K562 (cell line): ENCODE measurements at regions not wholly inside any gene's neighbourhood (a gene's known extent, or its start where the extent isn't known, plus 50 kb on each side); places are given as distances from the start of the nearest gene placed in this dataset.

ENCODE experiments used
- ATAC-seq: fragments of 200-7000 bp; cut with Tn5 transposase; 3 replicates; pipeline ENCODE4 v1.9.1; 2020; ENCODE audit warnings: moderate library complexity
- BruUV-seq: library from RNA; stranded (reverse); fragments of 400-500 nt; replicated peaks from 2 replicates; lab custom pipeline; 2021; lab: Mats Ljungman, UMichigan
- CTCF ChIA-PET: fragments of 300-600 bp; formaldehyde crosslinking; extraction: SDS; loops from one replicate; lab custom pipeline; 2021; ENCODE audit warnings: low intra/inter-chr PET ratio; lab: Yijun Ruan, JAX
- POLR2A ChIA-PET: fragments of 300-600, 350-650 bp; sonication (Branson Sonifier 250); formaldehyde crosslinking; extraction: SDS; loops from one replicate; lab custom pipeline; 2021; ENCODE audit warnings: antibody characterized with exemption, inconsistent platforms; lab: Yijun Ruan, JAX
- DNase-seq, 4 experiments: peaks; one replicate each; pipeline versions ENCODE4 v3.0.0 to v3.0.0-alpha.2; 2011 to 2018; ENCODE audit warnings: low spot score in 3 of 4, mixed read lengths in 3 of 4; ENCODE audit errors: extremely low read depth in 1 of 4
- FAIRE-seq: peaks from 2 replicates; lab custom pipeline; 2011; peaks lifted over from hg19 to GRCh38; lab: Jason Lieb, UNC
- H2AFZ ChIP-seq: 2 replicates; pipeline ENCODE4 v1.6.0; 2011; ENCODE audit warnings: low read depth, low read length, control low read depth, inconsistent platforms
- H3K27ac ChIP-seq: fragments of 200-600 bp; 3 replicates; pipeline ENCODE4 v1.8.0; 2011; ENCODE audit warnings: low read depth, mild to moderate bottlenecking, control low read depth, inconsistent platforms, low read length, moderate library complexity, mixed read lengths; ENCODE audit errors: extremely low read depth
- H3K27me3 ChIP-seq, 2 experiments: fragments of 300-600 bp in 1 of 2; 2 replicates in 1 of 2; 3 replicates in 1 of 2; pipeline versions ENCODE4 v1.6.0 to v1.8.0; 2011; ENCODE audit warnings: inconsistent platforms in 2 of 2, low read length in 2 of 2, mild to moderate bottlenecking in 1 of 2, mixed read lengths in 1 of 2, moderate library complexity in 1 of 2; ENCODE audit not compliant: control insufficient read depth in 2 of 2, insufficient read depth in 2 of 2
- H3K36me3 ChIP-seq: fragments of 300-600 bp; 3 replicates; pipeline ENCODE4 v1.8.0; 2011; ENCODE audit warnings: mild to moderate bottlenecking, low read length, inconsistent platforms; ENCODE audit not compliant: control insufficient read depth, insufficient read depth
- H3K4me1 ChIP-seq, 2 experiments: fragments of 200-600 bp in 1 of 2; replicated peaks in 1 of 2; 2 replicates in 1 of 2; 3 replicates in 1 of 2; pipeline versions ENCODE4 v1.5.1 to v1.8.0; 2011; ENCODE audit warnings: inconsistent platforms in 2 of 2, low read length in 2 of 2, mild to moderate bottlenecking in 1 of 2, mixed read lengths in 1 of 2, moderate library complexity in 1 of 2; ENCODE audit not compliant: control insufficient read depth in 2 of 2, insufficient read depth in 2 of 2
- H3K4me2 ChIP-seq: 2 replicates; pipeline ENCODE4 v1.6.1; 2011; ENCODE audit warnings: low read length, control low read depth, inconsistent platforms, mixed read lengths; ENCODE audit not compliant: insufficient read depth
- H3K4me3 ChIP-seq: fragments of 200-600 bp; sonication (generic), shearing (Covaris generic); 2 replicates; pipeline ENCODE4 v1.5.1; 2016; ENCODE audit warnings: control low read depth, inconsistent platforms
- H3K79me2 ChIP-seq: fragments of 200-600 bp; 3 replicates; pipeline ENCODE4 v1.8.0; 2011; ENCODE audit warnings: low read length, inconsistent platforms; ENCODE audit not compliant: control insufficient read depth, insufficient read depth
- H3K9ac ChIP-seq, 2 experiments: 2 replicates each; pipeline versions ENCODE4 v1.6.0 to v1.6.1; 2011; ENCODE audit warnings: low read depth in 2 of 2, low read length in 2 of 2, control low read depth in 1 of 2, inconsistent platforms in 1 of 2, mild to moderate bottlenecking in 1 of 2, mixed read lengths in 1 of 2; ENCODE audit not compliant: insufficient read depth in 1 of 2
- H3K9me1 ChIP-seq: one replicate; pipeline ENCODE4 v1.6.0; 2011; ENCODE audit warnings: inconsistent platforms, mild to moderate bottlenecking, low read length, moderate library complexity; ENCODE audit not compliant: control insufficient read depth, insufficient read depth
- H3K9me3 ChIP-seq: replicated peaks from 2 replicates; pipeline ENCODE4 v1.5.1; 2011; ENCODE audit warnings: low read depth, low read length, inconsistent platforms; ENCODE audit not compliant: control insufficient read depth, insufficient read depth
- H4K20me1 ChIP-seq: replicated peaks from 2 replicates; pipeline ENCODE4 v1.6.1; 2011; ENCODE audit warnings: low read length, inconsistent platforms, mixed read lengths; ENCODE audit not compliant: control insufficient read depth, insufficient read depth
- ARID4B ChIP-seq: sonication (generic); formaldehyde crosslinking; IDR thresholded peaks from 2 replicates; pipeline ENCODE4 v1.8.0; 2022; ENCODE audit warnings: mild to moderate bottlenecking, missing genetic modification reagents
- C11orf30 ChIP-seq: fragments of 450-650 bp; IDR thresholded peaks from 2 replicates; pipeline ENCODE4 v1.6.1; 2016; ENCODE audit warnings: low read depth, mild to moderate bottlenecking
- ZNF282 ChIP-seq: sonication (generic); formaldehyde crosslinking; IDR thresholded peaks from 2 replicates; pipeline ENCODE4 v1.8.1; 2023; ENCODE audit warnings: missing genetic modification reagents
- WGBS: fragments of 100-300 bp; shearing (Covaris generic); methylation state at CpG from one replicate; pipeline ENCODE4 v1.1.6; 2016; ENCODE audit warnings: low coverage, mixed read lengths; ENCODE audit not compliant: insufficient coverage; ENCODE audit errors: missing lambda C conversion rate; 5-methylcytosine and 5-hydroxymethylcytosine counted together
- in situ Hi-C: fragments of 300-500 bp; cut with MboI; formaldehyde crosslinking; loops from 4 replicates; pipeline ENCODE4 v1.15.0; 2018; ENCODE audit warnings: inconsistent platforms, mixed read lengths
- intact Hi-C: fragments of 100-400 bp; cut with micrococcal nuclease; formaldehyde crosslinking; loops from 2 replicates; pipeline ENCODE4 v1.14.2; 2022

- DNase-seq = no peak
- no peak overlapping the region for H2AFZ ChIP-seq
- peaks cover 20 to 46% of the 10 kb centered on the region in 2 experiments for H3K27me3 ChIP-seq
- ATAC-seq = no peak
- no peaks in the 10 kb centered on the region for H3K79me2 ChIP-seq
- intact Hi-C loops (no loop called here), in situ Hi-C loops (no loop called here)
- H3K9me1 ChIP-seq = no peaks in the 10 kb centered on the region
- H4K20me1 ChIP-seq = no peaks in the 10 kb centered on the region
- H3K9me3 ChIP-seq = no peaks in the 10 kb centered on the region
- no TSS peak for BruUV-seq
- no peak overlapping the region for H3K27ac ChIP-seq
- no peaks in the 10 kb centered on the region for H3K36me3 ChIP-seq
- no peak for TF ChIP-seq C11orf30
- no peak for TF ChIP-seq ZNF282 (CRISPR knock-in tag)
- no peak for TF ChIP-seq ARID4B (CRISPR knock-in tag)
- H3K9ac ChIP-seq = no peak overlapping the region
- FAIRE-seq = no peak
- H3K4me1 ChIP-seq = no peaks in the 10 kb centered on the region
- WGBS = 1% methylated on average over 6 of the region's 6 CpGs
- POLR2A ChIA-PET = no interaction called here
- no peak overlapping the region for H3K4me3 ChIP-seq
- no peak overlapping the region for H3K4me2 ChIP-seq
- CTCF ChIA-PET = no interaction called here
Observed at GRCh38 chr4:153110739-153111138, 93.5 kb upstream of the TRIM2 start.
